ENCODE measurements at regions not wholly inside any gene's neighbourhood (a gene's known extent, or its start where the extent isn't known, plus 50 kb on each side); places are given as distances from the start of the nearest gene placed in this dataset.

GRCh38 chr3:110324171-110324705 lies 747.4 kb upstream of the NECTIN3 start:
- TF ChIP-seq, protein P1, sequence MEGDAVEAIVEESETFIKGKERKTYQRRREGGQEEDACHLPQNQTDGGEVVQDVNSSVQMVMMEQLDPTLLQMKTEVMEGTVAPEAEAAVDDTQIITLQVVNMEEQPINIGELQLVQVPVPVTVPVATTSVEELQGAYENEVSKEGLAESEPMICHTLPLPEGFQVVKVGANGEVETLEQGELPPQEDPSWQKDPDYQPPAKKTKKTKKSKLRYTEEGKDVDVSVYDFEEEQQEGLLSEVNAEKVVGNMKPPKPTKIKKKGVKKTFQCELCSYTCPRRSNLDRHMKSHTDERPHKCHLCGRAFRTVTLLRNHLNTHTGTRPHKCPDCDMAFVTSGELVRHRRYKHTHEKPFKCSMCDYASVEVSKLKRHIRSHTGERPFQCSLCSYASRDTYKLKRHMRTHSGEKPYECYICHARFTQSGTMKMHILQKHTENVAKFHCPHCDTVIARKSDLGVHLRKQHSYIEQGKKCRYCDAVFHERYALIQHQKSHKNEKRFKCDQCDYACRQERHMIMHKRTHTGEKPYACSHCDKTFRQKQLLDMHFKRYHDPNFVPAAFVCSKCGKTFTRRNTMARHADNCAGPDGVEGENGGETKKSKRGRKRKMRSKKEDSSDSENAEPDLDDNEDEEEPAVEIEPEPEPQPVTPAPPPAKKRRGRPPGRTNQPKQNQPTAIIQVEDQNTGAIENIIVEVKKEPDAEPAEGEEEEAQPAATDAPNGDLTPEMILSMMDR (conservative IDR thresholded peaks at IDR 0.05; ENCODE audit: low read depth, low read length): no peak
- TF ChIP-seq EZH2 (IDR thresholded peaks at IDR 0.05; ENCODE audit: low read length, unreplicated experiment): no peak

Measured in PC-3 (cell line).